LNCAP (cell line): ENCODE measurements at regions not wholly inside any gene's neighbourhood (a gene's known extent, or its start where the extent isn't known, plus 50 kb on each side); places are given as distances from the start of the nearest gene placed in this dataset.

Source experiments
- TF ChIP-seq, protein P1 (sequence below): fragments of 450-650 bp; IDR thresholded peaks from 2 replicates; pipeline ENCODE4 v1.5.1; 2017; ENCODE audit warnings: mild to moderate bottlenecking

DNA sequence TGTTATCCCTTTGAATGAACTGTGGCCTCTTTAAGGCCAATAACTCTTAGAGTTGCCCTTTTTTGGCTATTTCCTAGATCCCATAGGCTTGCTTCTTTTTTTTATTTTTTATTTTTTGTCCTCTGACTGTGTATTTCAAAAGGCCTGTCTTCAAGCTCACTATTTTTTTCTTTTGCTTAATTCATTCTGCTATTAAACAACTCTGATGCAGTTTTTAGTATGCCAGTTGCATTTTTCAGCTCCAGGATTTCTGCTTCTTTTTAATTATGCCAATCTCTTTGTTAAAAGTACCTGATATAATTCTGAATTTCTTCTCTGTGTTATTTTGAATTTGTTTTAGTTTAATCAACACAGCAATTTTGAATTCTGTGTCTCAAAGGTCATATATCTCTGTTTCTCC, 912.1 kb downstream of the PLOD2 start:
- TF ChIP-seq, protein P1, sequence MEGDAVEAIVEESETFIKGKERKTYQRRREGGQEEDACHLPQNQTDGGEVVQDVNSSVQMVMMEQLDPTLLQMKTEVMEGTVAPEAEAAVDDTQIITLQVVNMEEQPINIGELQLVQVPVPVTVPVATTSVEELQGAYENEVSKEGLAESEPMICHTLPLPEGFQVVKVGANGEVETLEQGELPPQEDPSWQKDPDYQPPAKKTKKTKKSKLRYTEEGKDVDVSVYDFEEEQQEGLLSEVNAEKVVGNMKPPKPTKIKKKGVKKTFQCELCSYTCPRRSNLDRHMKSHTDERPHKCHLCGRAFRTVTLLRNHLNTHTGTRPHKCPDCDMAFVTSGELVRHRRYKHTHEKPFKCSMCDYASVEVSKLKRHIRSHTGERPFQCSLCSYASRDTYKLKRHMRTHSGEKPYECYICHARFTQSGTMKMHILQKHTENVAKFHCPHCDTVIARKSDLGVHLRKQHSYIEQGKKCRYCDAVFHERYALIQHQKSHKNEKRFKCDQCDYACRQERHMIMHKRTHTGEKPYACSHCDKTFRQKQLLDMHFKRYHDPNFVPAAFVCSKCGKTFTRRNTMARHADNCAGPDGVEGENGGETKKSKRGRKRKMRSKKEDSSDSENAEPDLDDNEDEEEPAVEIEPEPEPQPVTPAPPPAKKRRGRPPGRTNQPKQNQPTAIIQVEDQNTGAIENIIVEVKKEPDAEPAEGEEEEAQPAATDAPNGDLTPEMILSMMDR, result no peak

DNA sequence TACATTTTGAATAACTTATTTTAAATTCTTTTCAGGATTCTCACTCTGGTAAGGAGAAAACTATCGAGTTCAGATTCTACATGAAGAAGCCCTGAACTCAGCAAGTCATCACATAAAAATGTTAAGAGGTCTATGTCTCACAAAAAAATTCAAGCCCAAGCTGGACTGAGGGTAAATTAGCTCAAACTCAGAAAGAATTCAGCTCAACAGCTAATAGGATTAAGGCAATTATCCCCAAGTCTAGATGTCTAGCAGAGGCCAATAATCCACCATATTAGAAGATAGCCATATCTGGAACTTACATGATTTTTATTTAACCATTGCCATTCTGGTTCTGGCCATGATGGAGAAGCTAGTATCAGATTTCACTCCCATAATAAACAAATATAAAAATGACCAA, 909.7 kb downstream of the PLOD2 start:
- TF ChIP-seq, protein P1, result no peak

DNA sequence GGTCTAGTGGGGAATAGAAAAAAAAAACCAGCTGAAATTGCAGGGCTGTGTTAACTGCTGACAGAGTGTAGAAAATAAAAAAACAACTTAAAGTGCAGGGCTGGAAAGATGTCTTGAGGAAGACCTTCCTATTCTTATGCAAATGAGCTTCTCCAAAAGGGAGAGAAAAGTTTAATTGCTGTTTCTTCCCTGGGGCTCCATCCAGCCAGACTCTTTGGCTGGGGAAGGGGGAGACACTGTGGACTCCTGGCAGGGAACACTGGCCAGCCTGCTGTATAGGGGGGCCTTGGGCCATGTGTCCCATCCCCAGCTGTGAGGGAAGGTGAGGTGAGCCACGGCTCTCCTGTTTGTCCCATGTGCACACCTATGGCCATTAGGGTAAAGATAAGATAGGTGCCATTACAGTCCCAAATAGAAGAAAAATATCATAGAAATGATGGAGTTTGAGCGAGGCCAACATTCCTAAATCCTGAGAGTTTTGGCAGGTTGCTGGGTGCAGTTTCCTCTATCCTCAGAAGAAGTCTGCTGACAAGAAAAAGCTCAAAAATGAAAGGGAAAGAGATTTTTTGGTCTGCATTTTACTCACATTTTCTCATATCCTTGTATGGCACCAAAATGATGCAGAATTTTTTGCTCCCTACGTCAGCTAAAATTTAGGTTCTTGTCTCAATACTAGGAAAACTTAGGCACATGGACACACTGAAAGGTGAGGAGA, 901.7 kb downstream of the PLOD2 start:
- TF ChIP-seq, protein P1, result no peak

- TF ChIP-seq, protein P1, result no peak
Observed at GRCh38 chr3:145266368-145266767, 894.6 kb downstream of the PLOD2 start.

DNA sequence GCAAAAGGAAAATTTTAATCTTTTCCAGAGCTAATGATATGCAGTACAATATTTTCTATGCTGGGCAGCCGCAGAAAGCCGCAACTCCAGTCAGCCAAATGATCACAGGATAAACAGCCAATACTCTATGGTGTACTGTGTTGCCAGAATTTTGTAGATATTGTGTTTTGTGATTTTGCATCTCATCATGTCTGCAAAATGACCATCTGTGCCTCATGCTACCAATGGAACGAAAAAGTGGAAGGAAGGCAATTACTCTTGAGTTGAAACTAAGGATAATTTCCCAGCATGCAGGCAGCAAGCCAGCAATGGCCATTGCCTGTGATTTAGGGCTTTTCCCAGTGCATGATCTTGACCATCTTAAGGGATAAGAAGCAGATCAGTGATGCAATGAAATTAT, 891.9 kb downstream of the PLOD2 start:
- TF ChIP-seq, protein P1, result no peak

GRCh38 chr3:145272684-145273083, 888.3 kb downstream of the PLOD2 start:
- TF ChIP-seq, protein P1, result no peak

GRCh38 chr3:145282505-145282904, 878.5 kb downstream of the PLOD2 start:
- TF ChIP-seq, protein P1, result no peak

GRCh38 chr3:145286937-145287336, 874.0 kb downstream of the PLOD2 start:
- TF ChIP-seq, protein P1, result no peak
